ENCODE measurements at regions not wholly inside any gene's neighbourhood (a gene's known extent, or its start where the extent isn't known, plus 50 kb on each side); places are given as distances from the start of the nearest gene placed in this dataset.

- 71 to 73% methylated on average over 1 of the region's 1 CpG for WGBS, 2 donors
- Histone ChIP-seq H3K9me3 (no peaks in the 10 kb centered on the region), H3K4me1 (no peaks in the 10 kb centered on the region), H3K27ac (no peak overlapping the region), H3K27me3 (no peaks in the 10 kb centered on the region), H3K36me3 (no peaks in the 10 kb centered on the region), H3K4me3 (no peak overlapping the region)
- no peak for TF ChIP-seq POLR2A (IDR thresholded peaks at IDR 0.05)
- no peak for TF ChIP-seq CTCF (IDR thresholded peaks at IDR 0.05)
- no peak for TF ChIP-seq EP300 (IDR thresholded peaks at IDR 0.05)
- DNase-seq (ENCODE audit: low spot score in 2 of 2) = no peak
Observed at GRCh38 chr6:100088009-100088408, 94.0 kb upstream of the MCHR2 start.

- no peaks in the 10 kb centered on the region for H3K27me3 ChIP-seq
- H3K4me1 ChIP-seq = no peaks in the 10 kb centered on the region
- no peak for DNase-seq (ENCODE audit: low spot score in 2 of 2)
- no peak overlapping the region for H3K27ac ChIP-seq
- 59 to 61% methylated on average over 2 of the region's 2 CpGs for WGBS, 2 donors
- no peaks in the 10 kb centered on the region for H3K9me3 ChIP-seq
- no peak overlapping the region for H3K4me3 ChIP-seq
- H3K36me3 ChIP-seq = no peaks in the 10 kb centered on the region
- no peak for TF ChIP-seq CTCF (IDR thresholded peaks at IDR 0.05)
- no peak for TF ChIP-seq EP300 (IDR thresholded peaks at IDR 0.05)
Observed at GRCh38 chr6:100084991-100085364, 91.0 kb upstream of the MCHR2 start.

- no peak for TF ChIP-seq CTCF (IDR thresholded peaks at IDR 0.05)
- TF ChIP-seq EP300 (IDR thresholded peaks at IDR 0.05) = no peak
- no peak for TF ChIP-seq POLR2A (IDR thresholded peaks at IDR 0.05)
- Histone ChIP-seq H3K36me3 (no peaks in the 10 kb centered on the region), H3K27ac (no peak overlapping the region), H3K27me3 (no peaks in the 10 kb centered on the region), H3K9me3 (no peaks in the 10 kb centered on the region), H3K4me1 (no peaks in the 10 kb centered on the region), H3K4me3 (no peak overlapping the region)
- WGBS, 2 donors = 37 to 58% methylated on average over 4 of the region's 4 CpGs
- no peak for DNase-seq (ENCODE audit: low spot score in 2 of 2)
Observed at GRCh38 chr6:100084316-100084990, 90.4 kb upstream of the MCHR2 start.

- H3K36me3 ChIP-seq = no peaks in the 10 kb centered on the region
- TF ChIP-seq CTCF (IDR thresholded peaks at IDR 0.05) (peak in 1 of 5 experiments; percentile 11), EP300 (IDR thresholded peaks at IDR 0.05) (no peak), POLR2A (IDR thresholded peaks at IDR 0.05) (no peak)
- DNase-seq (ENCODE audit: low spot score in 2 of 2) = no peak
- H3K4me1 ChIP-seq = no peaks in the 10 kb centered on the region
- no peaks in the 10 kb centered on the region for H3K9me3 ChIP-seq
- H3K27ac ChIP-seq = no peak overlapping the region
- no peak overlapping the region for H3K4me3 ChIP-seq
- no peaks in the 10 kb centered on the region for H3K27me3 ChIP-seq
- WGBS, 2 donors = 53 to 68% methylated on average over 5 of the region's 5 CpGs
Observed at GRCh38 chr6:100078509-100078908, 84.5 kb upstream of the MCHR2 start.

- no peak overlapping the region for H3K27ac ChIP-seq
- WGBS, 2 donors = 75 to 79% methylated on average over 1 of the region's 1 CpG
- no peak for DNase-seq (ENCODE audit: low spot score in 2 of 2)
- no peaks in the 10 kb centered on the region for H3K27me3 ChIP-seq
- no peak overlapping the region for H3K4me3 ChIP-seq
- no peak for TF ChIP-seq EP300 (IDR thresholded peaks at IDR 0.05)
- no peak for TF ChIP-seq CTCF (IDR thresholded peaks at IDR 0.05)
- TF ChIP-seq POLR2A (IDR thresholded peaks at IDR 0.05) = no peak
- H3K9me3 ChIP-seq = peaks cover 0 to 22% (median 5%) of the 10 kb centered on the region in 4 donors
- no peaks in the 10 kb centered on the region for H3K36me3 ChIP-seq
- no peaks in the 10 kb centered on the region for H3K4me1 ChIP-seq
Observed at GRCh38 chr6:100065348-100065747, 71.3 kb upstream of the MCHR2 start.

Data from tibial nerve (tissue), 4 donors.